ENCODE measurements at regions not wholly inside any gene's neighbourhood (a gene's known extent, or its start where the extent isn't known, plus 50 kb on each side); places are given as distances from the start of the nearest gene placed in this dataset.
"Not testable (repeated sequence)": the region's sequence is repeated elsewhere in the genome, so short reads cannot be mapped to it uniquely, and the experiment has no call there.

- ATAC-seq (no peak), DNase-seq (no peak)
- Mint-ChIP-seq H3K4me1 (peaks cover 17% of the 10 kb centered on the region), H3K27me3 (no peaks in the 10 kb centered on the region), H3K27ac (no peak overlapping the region), H3K4me3 (no peak overlapping the region), H3K9me3 (no peaks in the 10 kb centered on the region)
These were observed 125.0 kb upstream of the LIPC start for GRCh38 chr15:58306591-58307312.

- Mint-ChIP-seq H3K27ac (no peak overlapping the region), H3K9me3 (no peaks in the 10 kb centered on the region), H3K4me1 (peaks cover 17% of the 10 kb centered on the region), H3K27me3 (no peaks in the 10 kb centered on the region), H3K4me3 (no peak overlapping the region)
- ATAC-seq (no peak), DNase-seq (no peak)
These were observed 124.4 kb upstream of the LIPC start for GRCh38 chr15:58307313-58307961.

GRCh38 chr15:58308742-58309355 lies 122.9 kb upstream of the LIPC start:
- H3K4me1 Mint-ChIP-seq, result peaks cover 13% of the 10 kb centered on the region
- no peaks in the 10 kb centered on the region for H3K9me3 Mint-ChIP-seq
- ATAC-seq (no peak), DNase-seq (no peak)
- no peak overlapping the region for H3K27ac Mint-ChIP-seq
- H3K27me3 Mint-ChIP-seq, result no peaks in the 10 kb centered on the region
- H3K4me3 Mint-ChIP-seq, result no peak overlapping the region

GRCh38 chr15:58309963-58310928 lies 121.5 kb upstream of the LIPC start:
- no peak overlapping the region for H3K4me3 Mint-ChIP-seq
- no peaks in the 10 kb centered on the region for H3K9me3 Mint-ChIP-seq
- peaks cover 27% of the 10 kb centered on the region for H3K4me1 Mint-ChIP-seq
- no peaks in the 10 kb centered on the region for H3K27me3 Mint-ChIP-seq
- no peak for DNase-seq
- no peak for ATAC-seq
- no peak overlapping the region for H3K27ac Mint-ChIP-seq

- Mint-ChIP-seq H3K27ac (no peak overlapping the region), H3K27me3 (no peaks in the 10 kb centered on the region), H3K4me1 (peaks cover 27% of the 10 kb centered on the region), H3K9me3 (no peaks in the 10 kb centered on the region), H3K4me3 (no peak overlapping the region)
- ATAC-seq, result no peak
- no peak for DNase-seq
These were observed 120.2 kb upstream of the LIPC start for GRCh38 chr15:58311556-58311955.

GRCh38 chr15:58312031-58312430 lies 119.8 kb upstream of the LIPC start:
- Mint-ChIP-seq H3K27me3 (no peaks in the 10 kb centered on the region), H3K9me3 (peaks cover 0 to 3% of the 10 kb centered on the region in 2 donors), H3K4me1 (peaks cover 23% of the 10 kb centered on the region), H3K4me3 (no peak overlapping the region), H3K27ac (no peak overlapping the region)
- no peak for ATAC-seq
- DNase-seq, result no peak

GRCh38 chr15:58313304-58313703 lies 118.5 kb upstream of the LIPC start:
- H3K27ac Mint-ChIP-seq, result peak overlapping the region in 1 of 2 donors; percentile 65
- no peak for ATAC-seq
- H3K4me3 Mint-ChIP-seq, result no peak overlapping the region

GRCh38 chr15:58313810-58314592 lies 117.8 kb upstream of the LIPC start:
- no peak for DNase-seq
- Mint-ChIP-seq H3K27me3 (no peaks in the 10 kb centered on the region), H3K4me3 (peak overlapping the region; percentile 3 to 34), H3K27ac (peak overlapping the region; percentile 86 to 91), H3K9me3 (peaks cover 0 to 4% of the 10 kb centered on the region in 2 donors), H3K4me1 (peaks cover 23% of the 10 kb centered on the region)
- peak; percentile 74 for ATAC-seq

More at GRCh38 chr15:58313304-58313703, 118.5 kb upstream of the LIPC start:
- no peak for DNase-seq
- H3K4me1 Mint-ChIP-seq, result peaks cover 23% of the 10 kb centered on the region
- no peaks in the 10 kb centered on the region for H3K27me3 Mint-ChIP-seq
- peaks cover 0 to 4% of the 10 kb centered on the region in 2 donors for H3K9me3 Mint-ChIP-seq

- DNase-seq, result no peak
- Mint-ChIP-seq H3K4me3 (peak overlapping the region; percentile 13 to 34), H3K27me3 (no peaks in the 10 kb centered on the region), H3K27ac (peak overlapping the region; percentile 86 to 91), H3K4me1 (peaks cover 23% of the 10 kb centered on the region), H3K9me3 (peaks cover 0 to 4% of the 10 kb centered on the region in 2 donors)
- ATAC-seq, result peak; percentile 68
These were observed 117.1 kb upstream of the LIPC start for GRCh38 chr15:58314593-58315216.

- DNase-seq (no peak), ATAC-seq (no peak)
- Mint-ChIP-seq H3K27ac (no peak overlapping the region), H3K27me3 (no peaks in the 10 kb centered on the region), H3K4me1 (peaks cover 20% of the 10 kb centered on the region), H3K4me3 (no peak overlapping the region), H3K9me3 (peaks cover 5 to 13% of the 10 kb centered on the region in 2 donors)
These were observed 113.3 kb upstream of the LIPC start for GRCh38 chr15:58318517-58318916.

GRCh38 chr15:58321034-58321433 lies 110.8 kb upstream of the LIPC start:
- DNase-seq (no peak), ATAC-seq (no peak)
- Mint-ChIP-seq H3K27ac (no peak overlapping the region), H3K27me3 (no peaks in the 10 kb centered on the region), H3K4me3 (no peak overlapping the region), H3K9me3 (peaks cover 5 to 13% of the 10 kb centered on the region in 2 donors), H3K4me1 (no peaks in the 10 kb centered on the region)

- peaks cover 5 to 14% of the 10 kb centered on the region in 2 donors for H3K9me3 Mint-ChIP-seq
- ATAC-seq (no peak), DNase-seq (no peak)
- no peak overlapping the region for H3K27ac Mint-ChIP-seq
- H3K27me3 Mint-ChIP-seq, result no peaks in the 10 kb centered on the region
- no peak overlapping the region for H3K4me3 Mint-ChIP-seq
- no peaks in the 10 kb centered on the region for H3K4me1 Mint-ChIP-seq
These were observed 109.5 kb upstream of the LIPC start for GRCh38 chr15:58322253-58322652.

GRCh38 chr15:58323321-58323720 lies 108.5 kb upstream of the LIPC start:
- not testable (repeated sequence) for H3K27ac Mint-ChIP-seq, DNase-seq, H3K4me3 Mint-ChIP-seq, ATAC-seq, H3K27me3 Mint-ChIP-seq, H3K4me1 Mint-ChIP-seq
- H3K9me3 Mint-ChIP-seq, result peaks cover 5 to 14% of the 10 kb centered on the region in 2 donors

GRCh38 chr15:58324533-58324932 lies 107.3 kb upstream of the LIPC start:
- Mint-ChIP-seq H3K9me3 (peaks cover 5 to 17% of the 10 kb centered on the region in 2 donors), H3K27me3 (no peaks in the 10 kb centered on the region), H3K27ac (no peak overlapping the region), H3K4me1 (no peaks in the 10 kb centered on the region), H3K4me3 (no peak overlapping the region)
- no peak for DNase-seq
- no peak for ATAC-seq
